ENCODE measurements at regions not wholly inside any gene's neighbourhood (a gene's known extent, or its start where the extent isn't known, plus 50 kb on each side); places are given as distances from the start of the nearest gene placed in this dataset.

DNA sequence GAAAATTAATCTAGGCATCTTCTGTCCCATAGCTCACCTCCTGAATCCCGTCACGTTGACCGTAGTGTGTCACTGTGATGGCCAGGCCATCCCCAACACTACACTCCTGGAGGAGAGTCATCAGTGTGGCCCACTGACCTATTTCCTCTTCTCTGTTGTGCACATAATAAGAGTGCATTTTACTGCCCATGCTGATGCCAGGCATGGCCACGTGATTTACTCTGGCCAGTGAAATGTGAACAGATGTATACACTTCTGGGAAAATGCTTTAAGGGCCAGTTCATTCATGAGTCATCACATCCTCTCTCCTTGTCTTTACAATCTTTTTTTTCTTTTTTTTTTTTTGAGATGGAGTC is 101.9 kb upstream of the PIP4K2A start:
- Histone ChIP-seq H3T11ph (ENCODE audit: low read length) (no peak overlapping the region), H4K5ac (ENCODE audit: insufficient read length, low read depth, low read length) (no peak overlapping the region), H2BK5ac (ENCODE audit: insufficient read length, low read length) (no peak overlapping the region), H3K4me1 (ENCODE audit: insufficient read depth, low read length) (no peaks in the 10 kb centered on the region), H3K23me2 (ENCODE audit: insufficient read length, low read depth, low read length, poor library complexity, severe bottlenecking) (no peaks in the 10 kb centered on the region), H3K27me3 (ENCODE audit: insufficient read depth, low read length) (no peaks in the 10 kb centered on the region), H3K18ac (ENCODE audit: insufficient read length, low read depth, low read length) (no peak overlapping the region), H4K8ac (replicated peaks; ENCODE audit: insufficient read length, low read depth, low read length) (no peak overlapping the region), H3K14ac (ENCODE audit: insufficient read depth, low read length) (no peak overlapping the region), H3K27ac (ENCODE audit: insufficient read length, low read depth, low read length) (no peak overlapping the region), H2AK5ac (ENCODE audit: insufficient read length, low read length) (no peak overlapping the region), H2BK120ac (ENCODE audit: low read depth, low read length, poor library complexity, severe bottlenecking) (no peak overlapping the region), H2AFZ (ENCODE audit: low read length) (no peak overlapping the region), H4K20me1 (ENCODE audit: control insufficient read depth, insufficient read depth, insufficient read length) (no peaks in the 10 kb centered on the region), H3K23ac (ENCODE audit: insufficient read length, low read depth, low read length) (no peak overlapping the region), H3K56ac (ENCODE audit: insufficient read length, low read depth, low read length) (no peak overlapping the region), H3K4me2 (ENCODE audit: insufficient read depth, insufficient read length, low read length) (no peak overlapping the region), H3K9me3 (ENCODE audit: control insufficient read depth, low read depth, low read length) (no peaks in the 10 kb centered on the region), H2BK20ac (ENCODE audit: low read depth, low read length, poor library complexity, severe bottlenecking) (no peak overlapping the region), H2BK15ac (ENCODE audit: low read depth, low read length) (no peak overlapping the region), H4K91ac (ENCODE audit: insufficient read length, low read depth, low read length) (no peak overlapping the region), H3K9ac (ENCODE audit: extremely low read depth, insufficient read length, low read length) (no peak overlapping the region), H3K79me2 (ENCODE audit: insufficient read depth, low read length) (no peaks in the 10 kb centered on the region), H2BK12ac (ENCODE audit: insufficient read length, low read depth, low read length) (no peak overlapping the region), H3K79me1 (ENCODE audit: insufficient read depth, low read depth, low read length, poor library complexity, severe bottlenecking) (no peaks in the 10 kb centered on the region), H3K4ac (ENCODE audit: low read depth, low read length) (no peak overlapping the region)
- Mint-ChIP-seq H3K4me3 (no peak overlapping the region), H3K36me3 (ENCODE audit: insufficient read depth in 1 of 3, low read depth in 3 of 3) (no peaks in the 10 kb centered on the region), H3K4me1 (peaks cover 1% of the 10 kb centered on the region in 2 experiments; a peak in 3 of 4 replicates), H3K27ac (no peak overlapping the region), H3K9me3 (no peaks in the 10 kb centered on the region), H3K27me3 (ENCODE audit: low read depth) (peaks cover 33% of the 10 kb centered on the region)
- TF ChIP-seq, protein P1, sequence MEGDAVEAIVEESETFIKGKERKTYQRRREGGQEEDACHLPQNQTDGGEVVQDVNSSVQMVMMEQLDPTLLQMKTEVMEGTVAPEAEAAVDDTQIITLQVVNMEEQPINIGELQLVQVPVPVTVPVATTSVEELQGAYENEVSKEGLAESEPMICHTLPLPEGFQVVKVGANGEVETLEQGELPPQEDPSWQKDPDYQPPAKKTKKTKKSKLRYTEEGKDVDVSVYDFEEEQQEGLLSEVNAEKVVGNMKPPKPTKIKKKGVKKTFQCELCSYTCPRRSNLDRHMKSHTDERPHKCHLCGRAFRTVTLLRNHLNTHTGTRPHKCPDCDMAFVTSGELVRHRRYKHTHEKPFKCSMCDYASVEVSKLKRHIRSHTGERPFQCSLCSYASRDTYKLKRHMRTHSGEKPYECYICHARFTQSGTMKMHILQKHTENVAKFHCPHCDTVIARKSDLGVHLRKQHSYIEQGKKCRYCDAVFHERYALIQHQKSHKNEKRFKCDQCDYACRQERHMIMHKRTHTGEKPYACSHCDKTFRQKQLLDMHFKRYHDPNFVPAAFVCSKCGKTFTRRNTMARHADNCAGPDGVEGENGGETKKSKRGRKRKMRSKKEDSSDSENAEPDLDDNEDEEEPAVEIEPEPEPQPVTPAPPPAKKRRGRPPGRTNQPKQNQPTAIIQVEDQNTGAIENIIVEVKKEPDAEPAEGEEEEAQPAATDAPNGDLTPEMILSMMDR (conservative IDR thresholded peaks at IDR 0.05): no peak
- no CpG with 5 or more reads among the region's 4 CpGs for WGBS (ENCODE audit: extremely low coverage, insufficient read length, low lambda C conversion rate)
- no peak for DNase-seq

Data from H9 (cell line).